ENCODE measurements at regions not wholly inside any gene's neighbourhood (a gene's known extent, or its start where the extent isn't known, plus 50 kb on each side); places are given as distances from the start of the nearest gene placed in this dataset.
A peak's percentile ranks its signal among the peaks of the same experiment; 100 is the strongest.

GRCh38 chr5:5613261-5613990 is 190.9 kb downstream of the ICE1 start:
- FAIRE-seq, result no peak
- DNase-seq, result no peak
- Histone ChIP-seq H3K27me3 (ENCODE audit: control insufficient read depth in 3 of 3, insufficient read depth in 3 of 3, low read length in 3 of 3) (no peaks in the 10 kb centered on the region), H3K4me1 (ENCODE audit: control insufficient read depth in 3 of 3, insufficient read depth in 2 of 3, low read depth in 1 of 3, low read length in 2 of 3) (no peaks in the 10 kb centered on the region), H3K9me3 (ENCODE audit: control insufficient read depth in 2 of 2, insufficient read depth in 1 of 2, low read depth in 1 of 2, low read length in 1 of 2) (no peaks in the 10 kb centered on the region), H3K36me3 (ENCODE audit: control insufficient read depth in 3 of 3, insufficient read depth in 2 of 3, low read depth in 1 of 3, low read length in 3 of 3) (no peaks in the 10 kb centered on the region), H3K27ac (ENCODE audit: low read depth in 1 of 3, low read length in 2 of 3) (no peak overlapping the region), H3K4me3 (ENCODE audit: low read depth in 1 of 3, low read length in 3 of 3) (no peak overlapping the region)
- WGBS, 3 donors, result 48 to 70% (median 55%) methylated on average over 6 of the region's 6 CpGs

- no peaks in the 10 kb centered on the region for H3K9me3 ChIP-seq (ENCODE audit: control insufficient read depth in 2 of 2, insufficient read depth in 1 of 2, low read depth in 1 of 2, low read length in 1 of 2)
- DNase-seq (no peak), FAIRE-seq (no peak)
- no peak overlapping the region for H3K4me3 ChIP-seq (ENCODE audit: low read depth in 1 of 3, low read length in 3 of 3)
- no peaks in the 10 kb centered on the region for H3K36me3 ChIP-seq (ENCODE audit: control insufficient read depth in 3 of 3, insufficient read depth in 2 of 3, low read depth in 1 of 3, low read length in 3 of 3)
- no peak overlapping the region for H3K27ac ChIP-seq (ENCODE audit: low read depth in 1 of 3, low read length in 2 of 3)
- H3K27me3 ChIP-seq (ENCODE audit: control insufficient read depth in 3 of 3, insufficient read depth in 3 of 3, low read length in 3 of 3), result no peaks in the 10 kb centered on the region
- WGBS, 3 donors, result 90 to 93% (median 91%) methylated on average over 2 of the region's 2 CpGs
- no peaks in the 10 kb centered on the region for H3K4me1 ChIP-seq (ENCODE audit: control insufficient read depth in 3 of 3, insufficient read depth in 2 of 3, low read depth in 1 of 3, low read length in 2 of 3)
These were observed 189.6 kb downstream of the ICE1 start for GRCh38 chr5:5612096-5612495.

- FAIRE-seq (no peak), DNase-seq (no peak)
- H3K4me3 ChIP-seq (ENCODE audit: low read depth in 1 of 3, low read length in 3 of 3), result no peak overlapping the region
- H3K9me3 ChIP-seq (ENCODE audit: control insufficient read depth in 2 of 2, insufficient read depth in 1 of 2, low read depth in 1 of 2, low read length in 1 of 2), result no peaks in the 10 kb centered on the region
- no peak overlapping the region for H3K27ac ChIP-seq (ENCODE audit: low read depth in 1 of 3, low read length in 2 of 3)
- H3K27me3 ChIP-seq (ENCODE audit: control insufficient read depth in 3 of 3, insufficient read depth in 3 of 3, low read length in 3 of 3), result no peaks in the 10 kb centered on the region
- no peaks in the 10 kb centered on the region for H3K4me1 ChIP-seq (ENCODE audit: control insufficient read depth in 3 of 3, insufficient read depth in 2 of 3, low read depth in 1 of 3, low read length in 2 of 3)
- WGBS, 3 donors, result 89 to 91% (median 90%) methylated on average over 7 of the region's 7 CpGs
- H3K36me3 ChIP-seq (ENCODE audit: control insufficient read depth in 3 of 3, insufficient read depth in 2 of 3, low read depth in 1 of 3, low read length in 3 of 3), result no peaks in the 10 kb centered on the region
These were observed 187.5 kb downstream of the ICE1 start for GRCh38 chr5:5609935-5610334.

GRCh38 chr5:5605170-5605764 is 182.8 kb downstream of the ICE1 start:
- no peak for FAIRE-seq
- no peak overlapping the region for H3K27ac ChIP-seq (ENCODE audit: low read depth in 1 of 3, low read length in 2 of 3)
- 78 to 79% (median 78%) methylated on average over 15 of the region's 15 CpGs for WGBS, 3 donors
- no peaks in the 10 kb centered on the region for H3K36me3 ChIP-seq (ENCODE audit: control insufficient read depth in 3 of 3, insufficient read depth in 2 of 3, low read depth in 1 of 3, low read length in 3 of 3)
- H3K4me1 ChIP-seq (ENCODE audit: control insufficient read depth in 3 of 3, insufficient read depth in 2 of 3, low read depth in 1 of 3, low read length in 2 of 3), result no peaks in the 10 kb centered on the region
- H3K9me3 ChIP-seq (ENCODE audit: control insufficient read depth in 2 of 2, insufficient read depth in 1 of 2, low read depth in 1 of 2, low read length in 1 of 2), result no peaks in the 10 kb centered on the region
- H3K27me3 ChIP-seq (ENCODE audit: control insufficient read depth in 3 of 3, insufficient read depth in 3 of 3, low read length in 3 of 3), result no peaks in the 10 kb centered on the region
- DNase-seq, result no peak
- no peak overlapping the region for H3K4me3 ChIP-seq (ENCODE audit: low read depth in 1 of 3, low read length in 3 of 3)

- Histone ChIP-seq H3K4me3 (ENCODE audit: low read depth in 1 of 3, low read length in 3 of 3) (no peak overlapping the region), H3K9me3 (ENCODE audit: control insufficient read depth in 2 of 2, insufficient read depth in 1 of 2, low read depth in 1 of 2, low read length in 1 of 2) (no peaks in the 10 kb centered on the region), H3K27ac (ENCODE audit: low read depth in 1 of 3, low read length in 2 of 3) (no peak overlapping the region), H3K4me1 (ENCODE audit: control insufficient read depth in 3 of 3, insufficient read depth in 2 of 3, low read depth in 1 of 3, low read length in 2 of 3) (no peaks in the 10 kb centered on the region), H3K27me3 (ENCODE audit: control insufficient read depth in 3 of 3, insufficient read depth in 3 of 3, low read length in 3 of 3) (no peaks in the 10 kb centered on the region), H3K36me3 (ENCODE audit: control insufficient read depth in 3 of 3, insufficient read depth in 2 of 3, low read depth in 1 of 3, low read length in 3 of 3) (no peaks in the 10 kb centered on the region)
- DNase-seq (no peak), FAIRE-seq (no peak)
- 85 to 100% (median 95%) methylated on average over 1 of the region's 1 CpG for WGBS, 3 donors
These were observed 180.1 kb downstream of the ICE1 start for GRCh38 chr5:5602554-5602953.

GRCh38 chr5:5598547-5599113 is 176.2 kb downstream of the ICE1 start:
- no peaks in the 10 kb centered on the region for H3K36me3 ChIP-seq (ENCODE audit: control insufficient read depth in 3 of 3, insufficient read depth in 2 of 3, low read depth in 1 of 3, low read length in 3 of 3)
- no peak overlapping the region for H3K4me3 ChIP-seq (ENCODE audit: low read depth in 1 of 3, low read length in 3 of 3)
- no peak overlapping the region for H3K27ac ChIP-seq (ENCODE audit: low read depth in 1 of 3, low read length in 2 of 3)
- 65 to 76% (median 67%) methylated on average over 8 of the region's 8 CpGs for WGBS, 3 donors
- no peaks in the 10 kb centered on the region for H3K27me3 ChIP-seq (ENCODE audit: control insufficient read depth in 3 of 3, insufficient read depth in 3 of 3, low read length in 3 of 3)
- no peaks in the 10 kb centered on the region for H3K9me3 ChIP-seq (ENCODE audit: control insufficient read depth in 2 of 2, insufficient read depth in 1 of 2, low read depth in 1 of 2, low read length in 1 of 2)
- no peaks in the 10 kb centered on the region for H3K4me1 ChIP-seq (ENCODE audit: control insufficient read depth in 3 of 3, insufficient read depth in 2 of 3, low read depth in 1 of 3, low read length in 2 of 3)
- DNase-seq (no peak), FAIRE-seq (no peak)

- H3K27ac ChIP-seq (ENCODE audit: low read depth in 1 of 3, low read length in 2 of 3), result no peak overlapping the region
- no peaks in the 10 kb centered on the region for H3K4me1 ChIP-seq (ENCODE audit: control insufficient read depth in 3 of 3, insufficient read depth in 2 of 3, low read depth in 1 of 3, low read length in 2 of 3)
- DNase-seq (no peak), FAIRE-seq (no peak)
- H3K9me3 ChIP-seq (ENCODE audit: control insufficient read depth in 2 of 2, insufficient read depth in 1 of 2, low read depth in 1 of 2, low read length in 1 of 2), result no peaks in the 10 kb centered on the region
- no peaks in the 10 kb centered on the region for H3K27me3 ChIP-seq (ENCODE audit: control insufficient read depth in 3 of 3, insufficient read depth in 3 of 3, low read length in 3 of 3)
- no peaks in the 10 kb centered on the region for H3K36me3 ChIP-seq (ENCODE audit: control insufficient read depth in 3 of 3, insufficient read depth in 2 of 3, low read depth in 1 of 3, low read length in 3 of 3)
- H3K4me3 ChIP-seq (ENCODE audit: low read depth in 1 of 3, low read length in 3 of 3), result no peak overlapping the region
These were observed 170.9 kb downstream of the ICE1 start for GRCh38 chr5:5593391-5593790.

- WGBS, 3 donors, result 78 to 87% (median 84%) methylated on average over 5 of the region's 5 CpGs
These were observed 170.1 kb downstream of the ICE1 start for GRCh38 chr5:5592541-5592940.

More at GRCh38 chr5:5592541-5592940, 170.1 kb downstream of the ICE1 start:
- H3K36me3 ChIP-seq (ENCODE audit: control insufficient read depth in 3 of 3, insufficient read depth in 2 of 3, low read depth in 1 of 3, low read length in 3 of 3), result no peaks in the 10 kb centered on the region
- H3K9me3 ChIP-seq (ENCODE audit: control insufficient read depth in 2 of 2, insufficient read depth in 1 of 2, low read depth in 1 of 2, low read length in 1 of 2), result no peaks in the 10 kb centered on the region
- H3K4me3 ChIP-seq (ENCODE audit: low read depth in 1 of 3, low read length in 3 of 3), result no peak overlapping the region
- H3K27ac ChIP-seq (ENCODE audit: low read depth in 1 of 3, low read length in 2 of 3), result peak overlapping the region in 1 of 3 donors; percentile 32
- DNase-seq (no peak), FAIRE-seq (no peak)
- H3K27me3 ChIP-seq (ENCODE audit: control insufficient read depth in 3 of 3, insufficient read depth in 3 of 3, low read length in 3 of 3), result no peaks in the 10 kb centered on the region
- H3K4me1 ChIP-seq (ENCODE audit: control insufficient read depth in 3 of 3, insufficient read depth in 2 of 3, low read depth in 1 of 3, low read length in 2 of 3), result no peaks in the 10 kb centered on the region

Measured in small intestine (tissue), 7 donors.